GM21723 (cell line): ENCODE measurements at regions not wholly inside any gene's neighbourhood (a gene's known extent, or its start where the extent isn't known, plus 50 kb on each side); places are given as distances from the start of the nearest gene placed in this dataset.

Experiments
- ATAC-seq: cut with Tn5 transposase; IDR thresholded peaks from one replicate; pipeline ENCODE4 v1.9.1; 2021; ENCODE audit warnings: mild to moderate bottlenecking, moderate library complexity; ENCODE audit not compliant: unreplicated experiment

GRCh38 chr12:75974323-75975187, 57.0 kb downstream of the PHLDA1 start:
- no peak for ATAC-seq

DNA sequence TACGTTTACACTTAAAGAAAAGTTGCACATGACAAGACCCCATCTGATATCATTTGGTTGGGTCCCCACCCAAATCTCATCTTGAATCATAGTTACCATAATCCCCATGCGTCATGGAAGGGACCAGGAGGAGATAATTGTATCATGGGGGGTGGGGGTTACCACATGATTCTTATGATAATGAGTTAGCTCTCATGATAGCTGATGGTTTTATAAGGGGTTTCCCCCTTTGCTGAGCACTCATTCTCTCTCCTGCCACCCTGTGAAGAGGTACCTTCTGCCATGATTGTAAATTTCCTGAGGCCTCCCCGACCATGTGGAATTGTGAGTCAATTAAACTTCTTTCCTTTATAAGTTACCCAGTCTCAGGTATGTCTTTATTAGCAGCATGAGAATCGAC, 60.3 kb downstream of the PHLDA1 start:
- no peak for ATAC-seq

- no peak for ATAC-seq
Measured at GRCh38 chr12:75970310-75970709, 61.3 kb downstream of the PHLDA1 start.

DNA sequence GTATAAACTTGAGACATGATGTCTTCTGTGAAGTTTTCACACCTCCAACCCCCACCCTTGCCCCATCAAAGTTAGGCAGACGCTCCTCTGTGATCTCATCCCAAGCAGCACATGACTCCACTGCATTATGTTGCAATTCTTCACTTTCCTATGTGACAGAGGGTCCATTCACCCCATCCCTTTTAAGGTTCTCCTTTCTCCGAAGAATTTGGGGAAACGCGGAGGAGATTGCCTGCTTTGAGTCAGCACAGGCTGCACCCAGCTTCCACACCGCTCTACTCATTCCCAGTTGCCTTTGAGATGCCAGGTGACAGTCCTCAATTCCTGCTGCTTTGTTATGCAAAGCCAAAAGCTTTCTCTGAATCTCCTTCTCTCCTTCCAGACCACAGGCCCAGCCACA, 61.8 kb downstream of the PHLDA1 start:
- no peak for ATAC-seq

DNA sequence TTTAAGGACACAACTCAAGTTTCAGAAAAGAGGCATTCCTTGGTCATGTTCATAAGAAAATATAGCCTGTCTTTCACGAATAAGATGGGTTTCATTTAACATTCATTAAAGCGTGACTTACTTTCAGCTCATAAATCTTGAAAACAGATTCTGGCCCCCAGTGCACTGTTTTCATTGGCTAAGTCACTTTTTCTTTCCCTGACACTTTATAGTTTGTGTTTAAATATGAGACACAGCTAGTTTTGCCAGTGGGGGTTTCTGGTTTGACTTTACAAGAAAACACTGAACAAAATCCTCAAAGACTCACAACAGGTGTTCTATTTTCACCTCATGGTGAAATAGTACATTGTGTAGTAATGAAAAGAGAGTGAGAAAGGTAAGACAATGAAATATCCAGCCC, 65.9 kb downstream of the PHLDA1 start:
- no peak for ATAC-seq

DNA sequence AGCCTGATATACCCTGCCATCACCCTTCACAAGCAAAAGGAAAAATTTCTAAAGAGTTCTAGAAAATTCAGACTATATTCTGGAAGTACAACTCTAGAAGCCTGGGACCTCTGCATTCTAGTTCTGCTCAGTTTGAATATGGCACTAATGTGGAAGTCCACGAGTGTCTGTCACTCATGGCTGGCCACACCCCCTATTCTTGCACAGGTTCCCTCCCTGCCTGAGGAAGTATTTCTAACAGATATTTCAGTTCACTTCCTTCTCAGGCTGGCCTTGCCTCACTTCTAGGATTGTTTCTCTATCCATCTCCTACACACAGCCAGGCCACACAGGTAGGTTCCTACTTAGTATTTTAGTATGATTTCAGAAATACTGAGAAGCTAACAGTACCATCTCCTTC, 67.4 kb downstream of the PHLDA1 start:
- ATAC-seq, result peak; percentile 43

DNA sequence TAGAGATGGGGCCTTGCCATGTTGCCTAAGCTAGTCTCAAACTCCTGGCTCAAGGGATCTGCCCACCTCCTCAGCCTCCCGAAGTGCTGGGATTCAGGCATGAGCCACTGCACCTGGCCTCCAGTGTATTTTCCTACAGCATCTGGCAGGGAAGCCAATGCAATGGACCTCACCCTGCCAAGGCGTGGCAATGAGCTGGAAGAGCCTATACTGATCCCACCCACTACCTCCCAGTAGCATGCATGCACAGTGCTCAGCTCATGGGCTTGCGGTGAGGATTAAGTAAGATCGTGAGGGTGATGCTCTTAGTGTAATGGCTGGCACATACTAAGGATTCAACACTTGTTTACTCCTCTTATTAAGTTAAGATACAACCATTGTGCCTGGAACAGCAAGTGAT, 69.7 kb downstream of the PHLDA1 start:
- ATAC-seq, result no peak

DNA sequence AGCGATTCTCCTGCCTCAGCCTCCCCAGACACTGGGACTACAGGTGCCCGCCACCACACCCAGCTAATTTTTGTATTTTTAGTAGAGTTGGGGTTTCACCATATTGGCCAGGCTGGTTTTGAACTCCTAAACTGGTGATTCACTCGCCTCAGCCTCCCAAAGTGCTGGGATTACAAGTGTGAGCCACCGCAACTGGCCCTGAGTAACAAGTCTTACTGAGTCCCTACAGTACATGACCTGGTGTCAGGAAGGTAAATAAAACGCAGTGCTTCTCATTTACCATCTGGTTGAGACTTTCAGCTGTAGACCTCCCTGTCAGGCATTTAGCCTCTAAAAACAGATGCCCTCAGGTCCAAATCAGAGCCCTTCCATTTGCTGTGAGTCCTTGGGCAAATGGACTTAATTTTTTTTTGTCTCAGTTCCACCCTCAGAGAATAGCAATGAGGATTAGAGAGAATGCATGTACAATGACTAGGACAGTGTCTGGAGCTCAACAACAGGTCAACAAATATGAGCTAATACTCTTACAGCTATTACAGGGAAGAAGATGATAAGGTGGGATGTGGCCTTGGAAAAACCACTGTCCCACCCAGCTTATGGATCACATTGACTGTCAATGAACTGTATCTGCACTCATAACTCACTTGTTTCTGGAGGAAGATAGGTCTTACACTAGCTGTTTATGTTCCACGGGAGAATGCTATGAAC, 70.5 kb downstream of the PHLDA1 start:
- no peak for ATAC-seq

- no peak for ATAC-seq
Measured at GRCh38 chr12:75960086-75960910, 71.3 kb downstream of the PHLDA1 start.

DNA sequence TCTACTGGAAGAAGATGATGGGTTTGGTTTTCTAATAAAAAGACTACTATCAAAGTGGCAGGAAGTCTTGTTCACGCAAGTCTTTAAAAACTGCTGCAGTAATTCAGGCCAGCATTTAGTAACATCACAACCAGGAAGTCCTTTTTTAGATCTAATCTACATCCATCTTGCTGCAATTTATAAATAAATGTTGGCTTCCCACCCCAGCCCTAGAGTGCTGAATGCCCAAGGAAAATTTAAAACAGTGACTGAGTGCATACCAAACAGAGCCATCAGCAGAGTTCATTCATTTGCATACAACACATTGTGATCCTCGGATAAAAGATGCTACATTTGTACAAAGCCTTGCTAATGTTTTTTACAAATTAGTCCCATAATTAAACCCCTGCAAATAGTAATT, 72.1 kb downstream of the PHLDA1 start:
- no peak for ATAC-seq

GRCh38 chr12:75959060-75959459, 72.5 kb downstream of the PHLDA1 start:
- ATAC-seq, result no peak

DNA sequence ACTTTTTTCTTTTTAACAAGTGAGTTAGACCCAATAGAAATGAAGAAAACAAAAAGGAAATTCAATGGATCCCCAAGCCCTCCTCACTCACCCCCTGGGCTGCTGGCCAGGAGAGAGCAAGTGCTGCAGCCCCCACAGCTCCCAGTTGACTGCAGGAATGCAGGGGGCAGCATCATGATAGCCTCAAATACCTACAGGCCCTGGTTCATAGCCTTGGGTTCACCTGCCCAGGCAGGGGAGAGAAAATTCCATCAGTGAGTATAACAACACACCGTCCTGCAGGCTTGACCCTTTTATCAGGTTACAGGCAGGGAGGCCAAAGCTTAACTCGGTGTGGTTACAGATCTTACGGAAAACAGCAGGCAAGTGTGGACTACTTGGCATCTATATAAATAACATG, 76.3 kb downstream of the PHLDA1 start:
- no peak for ATAC-seq

GRCh38 chr12:75954749-75955148, 76.8 kb downstream of the PHLDA1 start:
- ATAC-seq, result no peak

DNA sequence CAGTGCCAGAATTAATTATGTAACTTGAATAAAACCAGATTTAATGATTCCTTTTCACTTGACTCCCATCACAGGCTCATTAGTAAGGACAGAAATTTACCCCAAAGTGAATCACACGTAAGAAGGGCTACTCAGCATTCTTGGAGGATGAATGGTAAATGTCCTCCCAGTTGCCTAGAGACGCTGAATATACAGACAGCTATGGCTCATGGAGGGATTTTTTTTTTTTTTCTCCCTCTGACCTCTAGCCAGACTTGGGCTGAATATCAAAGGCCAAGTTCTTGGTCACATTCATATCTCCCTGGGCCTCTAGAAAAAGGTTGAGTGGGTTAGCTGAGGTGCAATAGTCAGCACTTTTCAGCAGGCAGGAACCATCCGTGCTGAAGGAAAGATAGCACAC, 77.5 kb downstream of the PHLDA1 start:
- ATAC-seq, result no peak

DNA sequence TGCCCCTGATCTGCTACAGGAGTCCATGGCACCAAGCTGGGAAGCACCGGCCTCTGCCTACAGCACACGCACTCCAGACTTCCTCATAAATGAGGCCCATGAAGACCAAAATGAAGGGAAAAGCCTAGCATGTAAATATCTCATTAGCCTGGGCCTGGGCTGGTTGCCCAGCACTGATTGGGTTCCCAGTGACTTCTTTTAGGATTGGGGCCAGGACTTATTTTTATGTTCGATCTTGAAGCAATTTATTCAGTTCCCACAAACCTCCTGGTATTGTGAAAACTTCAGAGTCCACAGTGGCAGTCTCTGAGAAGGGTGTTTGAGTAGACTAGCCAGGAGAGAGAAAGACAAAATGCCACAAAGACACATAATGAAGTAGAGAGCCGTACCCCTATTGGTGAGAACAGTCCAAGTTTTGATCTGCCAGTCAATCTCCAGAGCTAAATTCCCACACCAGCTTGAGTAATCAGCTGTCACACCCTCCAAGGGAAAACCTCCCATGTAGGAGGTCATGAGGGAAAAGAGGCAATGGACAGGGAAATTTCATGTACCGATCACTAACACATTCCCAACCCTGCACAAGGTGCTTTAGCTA, 78.2 kb downstream of the PHLDA1 start:
- ATAC-seq, result no peak

DNA sequence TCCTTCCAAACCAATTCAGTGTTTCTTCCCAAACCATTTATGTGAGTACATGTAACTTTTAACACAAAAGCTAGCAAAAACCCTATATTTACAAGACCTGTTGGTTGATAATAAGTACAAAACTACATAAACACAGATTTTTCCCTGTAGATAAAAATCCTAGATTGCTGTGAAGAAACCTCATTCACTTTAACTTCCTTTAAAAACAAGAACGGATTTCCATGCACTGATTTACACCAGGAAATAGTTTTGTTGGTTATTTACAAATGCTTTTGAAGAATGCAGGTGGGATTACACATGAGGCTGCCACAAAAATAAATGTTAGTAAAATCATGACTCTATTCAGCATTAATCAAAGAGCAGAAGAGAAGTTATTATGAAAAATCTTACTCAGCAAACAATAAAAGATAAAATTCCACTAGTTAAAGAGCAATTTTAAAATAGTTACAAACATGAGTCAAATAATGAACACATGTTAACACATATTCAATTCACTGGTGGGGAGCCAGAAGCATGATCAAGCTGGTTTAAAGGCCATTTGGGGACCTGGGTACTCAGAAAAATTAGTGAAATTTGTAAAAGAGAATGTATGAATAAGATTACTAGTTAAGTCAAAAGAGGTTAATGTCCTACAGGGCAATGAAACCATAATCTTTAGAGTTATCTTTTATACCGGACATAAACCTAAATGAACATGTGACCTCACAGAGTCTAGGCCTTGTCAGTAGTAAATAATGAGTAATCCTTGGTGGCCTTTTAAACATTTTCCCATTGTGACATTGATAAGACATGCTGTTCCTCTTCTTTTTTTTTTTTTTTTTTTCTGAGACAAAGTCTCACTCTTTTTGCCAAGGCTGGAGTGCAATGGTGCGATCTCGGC, 79.9 kb downstream of the PHLDA1 start:
- ATAC-seq, result no peak

GRCh38 chr12:75947156-75947723, 84.3 kb downstream of the PHLDA1 start:
- no peak for ATAC-seq

DNA sequence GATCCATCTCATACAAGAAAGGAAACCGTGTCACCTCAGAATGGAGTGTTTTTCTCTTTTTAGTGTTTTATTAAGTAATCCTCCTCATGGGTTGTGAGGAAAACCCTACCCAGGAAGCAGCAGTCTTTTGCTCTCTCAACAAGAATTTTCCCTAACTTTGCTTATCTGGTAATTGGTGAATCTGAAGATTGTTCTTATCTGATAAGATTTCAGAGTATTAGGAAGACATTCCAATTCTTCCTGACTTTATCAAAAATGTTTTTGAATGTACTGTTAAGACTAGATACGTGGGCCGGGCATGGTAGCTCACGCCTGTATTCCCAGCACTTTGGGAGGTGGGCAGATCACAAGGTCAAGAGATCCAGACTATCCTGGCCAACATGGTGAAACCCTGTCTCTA, 86.0 kb downstream of the PHLDA1 start:
- no peak for ATAC-seq

DNA sequence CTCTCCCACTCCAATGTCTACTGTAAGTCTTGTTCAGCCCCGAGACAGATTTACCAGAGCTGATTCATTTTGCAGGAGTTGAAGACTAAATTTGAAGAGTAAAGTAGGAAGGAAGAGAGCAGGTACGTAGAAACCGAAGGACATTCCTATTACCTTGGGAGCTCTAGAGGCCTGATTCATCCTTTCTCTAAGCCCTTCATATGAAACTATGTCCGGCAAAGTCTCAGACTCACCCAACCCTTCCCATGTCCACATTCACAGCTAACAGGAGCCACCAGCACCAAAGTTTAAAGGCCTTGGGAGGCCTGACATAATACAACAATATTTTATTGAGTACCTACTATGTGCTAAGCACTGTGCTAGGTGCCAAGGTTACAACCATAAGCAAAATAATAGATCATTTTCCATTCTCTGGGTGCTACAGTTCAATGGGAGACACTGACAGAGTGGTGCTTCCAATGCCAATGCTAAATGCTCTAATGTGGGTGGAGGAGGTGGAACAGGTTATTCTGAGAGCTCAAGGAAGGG, 86.6 kb downstream of the PHLDA1 start:
- no peak for ATAC-seq
